ENCODE measurements at regions not wholly inside any gene's neighbourhood (a gene's known extent, or its start where the extent isn't known, plus 50 kb on each side); places are given as distances from the start of the nearest gene placed in this dataset.

GRCh38 chr3:98962189-98962930 lies 60.9 kb upstream of the DCBLD2 start:
- TF ChIP-seq EZH2phosphoT487 (IDR thresholded peaks at IDR 0.05; ENCODE audit: low read depth, severe bottlenecking, unreplicated experiment) (no peak), EZH2 (IDR thresholded peaks at IDR 0.05; ENCODE audit: borderline replicate concordance) (no peak)
